SU-DHL-6 (cell line): ENCODE measurements at regions not wholly inside any gene's neighbourhood (a gene's known extent, or its start where the extent isn't known, plus 50 kb on each side); places are given as distances from the start of the nearest gene placed in this dataset.

ENCODE experiments used
- H2AFZ ChIP-seq: fragments of 200-600 bp; sonication (generic); 2 replicates; pipeline ENCODE4 v1.6.1; 2014; ENCODE audit warnings: low read depth, mild to moderate bottlenecking, moderate library complexity, mixed read lengths, antibody characterized with exemption, low read length; ENCODE audit not compliant: severe bottlenecking
- H3F3A ChIP-seq: fragments of 200-600 bp; shearing (Covaris generic); 2 replicates; pipeline ENCODE4 v1.6.0; 2016; ENCODE audit warnings: antibody characterized with exemption, mild to moderate bottlenecking; ENCODE audit not compliant: insufficient read depth
- H3K27ac ChIP-seq: fragments of 200-600 bp; sonication (generic); 2 replicates; pipeline ENCODE4 v1.5.1; 2016; ENCODE audit warnings: low read depth, mild to moderate bottlenecking, low read length, moderate library complexity, mixed read lengths
- H3K27me3 ChIP-seq: fragments of 200-600 bp; sonication (generic), shearing (Covaris generic); 2 replicates; pipeline ENCODE4 v1.6.0; 2014; ENCODE audit warnings: mild to moderate bottlenecking, low read length
- H3K36me3 ChIP-seq: fragments of 200-600 bp; sonication (generic); 2 replicates; pipeline ENCODE4 v1.6.1; 2014; ENCODE audit warnings: mild to moderate bottlenecking, low read length, mixed read lengths
- H3K4me2 ChIP-seq: fragments of 300-600, 200-600 bp; shearing (Covaris generic), sonication (generic); 2 replicates; pipeline ENCODE4 v1.6.0; 2014; ENCODE audit warnings: low read length, low read depth, mild to moderate bottlenecking; ENCODE audit not compliant: poor library complexity, severe bottlenecking
- H3K4me3 ChIP-seq: fragments of 200-600 bp; sonication (generic); 2 replicates; pipeline ENCODE4 v1.5.1; 2014; ENCODE audit warnings: antibody characterized with exemption, low read length, mild to moderate bottlenecking, mixed read lengths; ENCODE audit not compliant: insufficient read depth, poor library complexity, severe bottlenecking
- H3K79me2 ChIP-seq: fragments of 200-600 bp; sonication (generic); 2 replicates; pipeline ENCODE4 v1.6.1; 2014; ENCODE audit warnings: mild to moderate bottlenecking, low read length, moderate library complexity; ENCODE audit not compliant: insufficient read depth
- H3K9ac ChIP-seq: fragments of 200-600 bp; sonication (generic); 2 replicates; pipeline ENCODE4 v1.7.0; 2014; ENCODE audit warnings: mild to moderate bottlenecking, low read length
- H3K9me2 ChIP-seq: fragments of 200-600 bp; sonication (generic); replicated peaks from 2 replicates; pipeline ENCODE4 v1.6.1; 2014; ENCODE audit warnings: low read length; ENCODE audit not compliant: insufficient read depth
- H3K9me3 ChIP-seq: fragments of 200-600 bp; sonication (generic); 2 replicates; pipeline ENCODE4 v1.6.1; 2014; ENCODE audit warnings: low read length, mixed read lengths; ENCODE audit not compliant: insufficient read depth
- H4K20me1 ChIP-seq: fragments of 200-600 bp; sonication (generic); 2 replicates; pipeline ENCODE4 v1.6.1; 2014; ENCODE audit warnings: low read depth, mild to moderate bottlenecking, antibody characterized with exemption, low read length, moderate library complexity, mixed read lengths
- CTCF ChIP-seq: fragments of 200-600 bp; sonication (generic); IDR thresholded peaks from one replicate; pipeline ENCODE4 v1.5.1; 2017; ENCODE audit warnings: antibody characterized with exemption, mild to moderate bottlenecking, low read length, moderate library complexity; ENCODE audit not compliant: insufficient read depth, poor library complexity, severe bottlenecking
- EZH2phosphoT487 ChIP-seq: fragments of 200-600 bp; sonication (generic), shearing (Covaris generic); conservative IDR thresholded peaks from 2 replicates; pipeline ENCODE4 v1.6.1; 2018; ENCODE audit warnings: mild to moderate bottlenecking, antibody characterized with exemption, low read length, moderate library complexity, mixed read lengths

GRCh38 chr7:131800008-131800407, 243.6 kb upstream of the PODXL start:
- Histone ChIP-seq H3K36me3 (no peaks in the 10 kb centered on the region), H3K4me2 (no peak overlapping the region), H4K20me1 (no peaks in the 10 kb centered on the region), H2AFZ (no peak overlapping the region), H3K9me2 (no peaks in the 10 kb centered on the region), H3K27ac (no peak overlapping the region), H3K79me2 (no peaks in the 10 kb centered on the region), H3F3A (no peaks in the 10 kb centered on the region), H3K27me3 (no peaks in the 10 kb centered on the region), H3K9me3 (no peaks in the 10 kb centered on the region), H3K9ac (no peak overlapping the region), H3K4me3 (no peak overlapping the region)
- TF ChIP-seq EZH2phosphoT487 (no peak), CTCF (no peak)

- H3F3A ChIP-seq, result no peaks in the 10 kb centered on the region
- H3K9me2 ChIP-seq, result no peaks in the 10 kb centered on the region
- no peaks in the 10 kb centered on the region for H4K20me1 ChIP-seq
- no peaks in the 10 kb centered on the region for H3K36me3 ChIP-seq
- H3K9ac ChIP-seq, result no peak overlapping the region
- no peak overlapping the region for H2AFZ ChIP-seq
- TF ChIP-seq EZH2phosphoT487, result no peak
- TF ChIP-seq CTCF, result no peak
- no peaks in the 10 kb centered on the region for H3K9me3 ChIP-seq
- H3K27me3 ChIP-seq, result no peaks in the 10 kb centered on the region
- H3K27ac ChIP-seq, result no peak overlapping the region
- no peaks in the 10 kb centered on the region for H3K79me2 ChIP-seq
- no peak overlapping the region for H3K4me3 ChIP-seq
- no peak overlapping the region for H3K4me2 ChIP-seq
Measured at GRCh38 chr7:131797841-131798240, 241.4 kb upstream of the PODXL start.

DNA sequence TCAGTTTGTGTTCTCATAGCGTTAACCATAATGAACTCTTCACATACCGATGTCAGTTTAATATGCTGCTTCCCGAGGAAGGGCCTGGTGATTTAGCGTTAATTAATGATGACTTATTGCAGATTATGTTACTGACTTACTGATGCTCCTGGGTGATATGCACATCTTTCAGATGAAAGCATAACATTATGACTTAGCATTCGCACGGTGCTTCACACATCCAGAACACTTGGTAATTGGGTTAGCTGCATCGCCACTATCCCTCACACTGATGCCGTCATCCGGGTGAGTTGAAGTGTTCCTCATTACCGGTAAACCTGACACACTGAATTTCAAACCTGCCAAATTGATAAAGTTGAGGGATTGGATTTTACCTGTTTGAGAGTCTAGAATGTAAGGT, 239.0 kb upstream of the PODXL start:
- no peaks in the 10 kb centered on the region for H3K79me2 ChIP-seq
- no peaks in the 10 kb centered on the region for H3K27me3 ChIP-seq
- no peak overlapping the region for H3K9ac ChIP-seq
- no peak overlapping the region for H3K4me3 ChIP-seq
- H2AFZ ChIP-seq, result no peak overlapping the region
- no peaks in the 10 kb centered on the region for H3K9me2 ChIP-seq
- H3K27ac ChIP-seq, result no peak overlapping the region
- no peak overlapping the region for H3K4me2 ChIP-seq
- no peaks in the 10 kb centered on the region for H3F3A ChIP-seq
- no peaks in the 10 kb centered on the region for H3K36me3 ChIP-seq
- no peak for TF ChIP-seq CTCF
- TF ChIP-seq EZH2phosphoT487, result no peak
- no peaks in the 10 kb centered on the region for H3K9me3 ChIP-seq
- no peaks in the 10 kb centered on the region for H4K20me1 ChIP-seq

- Histone ChIP-seq H3K36me3 (no peaks in the 10 kb centered on the region), H3K27ac (no peak overlapping the region), H4K20me1 (no peaks in the 10 kb centered on the region), H2AFZ (no peak overlapping the region), H3K9me2 (no peaks in the 10 kb centered on the region), H3K4me2 (no peak overlapping the region), H3K9me3 (no peaks in the 10 kb centered on the region), H3K9ac (no peak overlapping the region), H3K4me3 (no peak overlapping the region), H3K79me2 (no peaks in the 10 kb centered on the region), H3K27me3 (no peaks in the 10 kb centered on the region), H3F3A (no peaks in the 10 kb centered on the region)
- TF ChIP-seq CTCF (no peak), EZH2phosphoT487 (no peak)
Measured at GRCh38 chr7:131792311-131792710, 235.9 kb upstream of the PODXL start.
